ENCODE measurements at regions not wholly inside any gene's neighbourhood (a gene's known extent, or its start where the extent isn't known, plus 50 kb on each side); places are given as distances from the start of the nearest gene placed in this dataset.

DNA sequence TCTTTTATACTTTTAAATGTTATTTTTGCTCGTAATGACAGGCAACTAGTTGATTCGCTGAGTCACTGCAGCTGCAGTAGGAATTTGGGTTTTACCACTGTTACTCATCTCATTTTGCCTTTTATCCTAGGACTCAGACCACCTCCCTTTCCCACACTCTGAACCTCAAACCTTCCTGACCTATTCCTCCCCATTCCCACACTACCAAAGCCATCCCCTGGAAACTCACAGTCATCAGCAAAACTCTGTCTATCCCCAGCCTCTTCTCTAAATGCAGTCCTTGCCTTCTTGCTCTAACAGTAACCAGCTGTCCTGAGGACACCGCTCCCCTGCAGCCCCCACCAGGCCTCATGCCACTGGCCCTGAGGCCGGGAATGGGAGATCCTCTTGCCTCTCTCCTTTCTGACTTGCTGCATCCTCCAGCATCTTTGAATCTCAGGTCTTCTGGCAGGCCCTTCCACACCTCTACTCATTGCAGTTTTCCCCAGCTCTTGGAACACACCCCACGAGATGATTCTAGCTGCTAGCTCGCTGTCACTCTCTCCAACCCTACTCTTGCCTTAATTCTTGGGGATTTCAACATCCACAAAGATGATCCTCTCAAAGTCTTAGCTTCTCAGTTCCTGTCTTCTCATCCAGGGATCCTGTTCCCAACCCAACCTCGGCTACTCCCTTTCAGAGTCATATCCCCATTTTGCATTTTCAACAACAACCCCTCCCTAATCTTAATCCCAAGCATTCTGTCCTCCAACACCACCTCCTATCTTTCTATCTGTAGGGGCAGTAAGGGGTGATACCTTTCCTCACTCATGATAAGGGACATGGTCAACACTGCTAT lies 55.9 kb upstream of the C3orf80 start:
- DNase-seq (ENCODE audit: low read depth in 2 of 2) = peak; percentile 77 to 79

- DNase-seq (ENCODE audit: low read depth in 2 of 2) = no peak
Measured at GRCh38 chr3:160170409-160171370, 54.5 kb upstream of the C3orf80 start.

GRCh38 chr3:160171813-160172212 lies 53.4 kb upstream of the C3orf80 start:
- DNase-seq (ENCODE audit: low read depth in 2 of 2) = no peak

DNA sequence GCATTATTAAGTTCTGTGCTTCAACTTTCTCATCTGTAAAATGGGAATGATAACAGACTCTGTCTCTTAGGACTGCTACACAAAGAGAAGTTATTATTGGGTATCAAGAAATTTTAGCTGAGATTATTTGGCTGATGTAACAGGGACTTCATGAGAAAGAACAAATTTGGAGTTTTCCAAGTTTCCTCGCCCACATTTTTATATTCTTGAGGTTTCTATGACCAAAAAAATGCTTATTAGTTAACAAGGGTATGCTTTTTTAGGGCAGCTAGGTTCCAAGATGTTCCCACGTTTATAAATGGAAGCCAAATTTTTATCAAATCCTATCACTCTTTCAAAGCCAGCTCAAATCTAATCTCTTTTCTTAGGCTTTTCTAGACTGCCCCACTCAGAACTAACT lies 50.6 kb upstream of the C3orf80 start:
- DNase-seq (ENCODE audit: low read depth in 2 of 2) = no peak

Measured in fibroblast of skin of left quadriceps (primary cell).